ENCODE measurements at regions not wholly inside any gene's neighbourhood (a gene's known extent, or its start where the extent isn't known, plus 50 kb on each side); places are given as distances from the start of the nearest gene placed in this dataset.

DNA sequence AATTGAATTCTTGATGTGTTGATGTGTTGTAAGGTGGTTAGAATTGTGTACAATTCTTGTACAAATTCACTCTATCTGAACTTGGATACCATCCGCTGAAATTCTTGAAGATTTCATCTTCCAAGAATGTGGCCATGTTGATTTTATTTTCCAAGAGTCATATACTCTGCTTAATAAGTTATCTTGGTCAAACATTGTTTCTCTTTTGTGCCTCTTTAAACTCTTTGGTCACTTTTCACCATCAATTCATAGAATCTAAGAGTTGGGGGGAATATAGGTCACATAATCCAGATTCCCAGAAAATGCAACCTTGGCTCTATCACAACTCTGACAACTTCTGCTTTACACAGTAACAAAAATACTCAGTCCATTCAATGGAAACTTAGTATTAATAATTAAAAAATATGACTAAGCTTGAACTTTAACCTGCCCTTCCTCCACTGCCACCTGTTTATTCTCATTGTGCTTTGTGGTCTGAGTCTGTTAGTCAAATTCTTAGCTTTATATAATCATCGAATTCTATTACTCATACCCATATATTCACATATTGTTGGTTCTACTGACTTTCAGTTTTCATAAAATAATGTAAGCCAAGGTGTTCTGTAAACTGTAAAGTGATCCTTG, 373.2 kb downstream of the LMO7 start:
- H3K4me1 ChIP-seq (ENCODE audit: control insufficient read depth in 1 of 2, extremely low read depth in 1 of 2, insufficient read depth in 2 of 2, low read length in 2 of 2): no peaks in the 10 kb centered on the region
- ChIA-PET POLR2A (no interaction called here), CTCF (interaction anchor here in 1 of 2 donors (1.0 kb wide), 1 partner anchor 9 kb away, joined by 3 read pairs; no protein-coding TSS in a partner anchor)
- DNase-seq: no peak
- H3K4me3 Mint-ChIP-seq: no peak overlapping the region
- H3K27me3 ChIP-seq (replicated peaks in 1 of 2; ENCODE audit: control insufficient read depth in 2 of 2, extremely low read depth in 1 of 2, insufficient read depth in 2 of 2, low read length in 1 of 2): no peaks in the 10 kb centered on the region
- no peak overlapping the region for H3K27ac ChIP-seq (ENCODE audit: low read length)
- H3K4me3 ChIP-seq (ENCODE audit: control insufficient read depth in 1 of 2, extremely low read depth in 1 of 2, low read length in 1 of 2): no peak overlapping the region
- WGBS (ENCODE audit: insufficient coverage): no CpG with 5 or more reads among the region's 2 CpGs
- H3K4me1 Mint-ChIP-seq: no peaks in the 10 kb centered on the region
- H3K36me3 Mint-ChIP-seq: no peaks in the 10 kb centered on the region
- no peaks in the 10 kb centered on the region for H3K36me3 ChIP-seq (ENCODE audit: control insufficient read depth in 2 of 2, extremely low read depth in 1 of 2, insufficient read depth in 1 of 2, low read length in 1 of 2)
- H3K9me3 Mint-ChIP-seq: no peaks in the 10 kb centered on the region
- H3K9me3 ChIP-seq: no peaks in the 10 kb centered on the region
- ATAC-seq (replicated peaks in 1 of 4): no peak
- peaks cover 0 to 4% of the 10 kb centered on the region in 2 donors for H3K27me3 Mint-ChIP-seq
- H3K27ac Mint-ChIP-seq: no peak overlapping the region

DNA sequence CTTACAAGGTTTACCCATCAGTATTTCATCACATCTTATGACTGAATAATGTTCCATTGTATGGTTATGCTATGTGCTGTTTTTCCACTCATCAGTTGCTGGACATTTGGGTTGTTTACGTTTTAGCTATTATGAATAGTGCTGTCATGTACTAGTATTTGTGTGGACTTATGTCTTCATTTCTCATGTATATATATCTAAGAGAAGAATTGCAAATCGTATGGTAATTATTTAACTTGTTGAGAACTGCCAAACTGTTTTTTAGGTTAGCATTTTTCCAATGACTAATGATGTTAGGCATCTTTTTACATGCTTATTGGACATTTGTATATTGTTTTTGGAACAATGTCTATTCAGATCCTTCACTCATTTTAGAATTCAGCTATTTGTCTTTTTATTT, 368.3 kb downstream of the LMO7 start:
- Mint-ChIP-seq H3K27ac (no peak overlapping the region), H3K4me3 (no peak overlapping the region), H3K36me3 (no peaks in the 10 kb centered on the region), H3K4me1 (peaks cover 0 to 4% (median 0%) of the 10 kb centered on the region in 3 donors), H3K9me3 (no peaks in the 10 kb centered on the region), H3K27me3 (peaks cover 0 to 4% of the 10 kb centered on the region in 2 donors)
- CTCF ChIA-PET: no interaction called here
- no peak for ATAC-seq (replicated peaks in 1 of 4)
- WGBS (ENCODE audit: insufficient coverage): no CpG with 5 or more reads among the region's 2 CpGs
- no peak overlapping the region for H3K4me3 ChIP-seq (ENCODE audit: control insufficient read depth in 1 of 2, extremely low read depth in 1 of 2, low read length in 1 of 2)
- no peak for DNase-seq
- POLR2A ChIA-PET: interaction anchor here in 1 of 2 donors (0.8 kb wide), 1 partner anchor 668 kb away, joined by 3 read pairs; no protein-coding TSS in a partner anchor
- no peak overlapping the region for H3K27ac ChIP-seq (ENCODE audit: low read length)
- H3K9me3 ChIP-seq: no peaks in the 10 kb centered on the region
- H3K36me3 ChIP-seq (ENCODE audit: control insufficient read depth in 2 of 2, extremely low read depth in 1 of 2, insufficient read depth in 1 of 2, low read length in 1 of 2): no peaks in the 10 kb centered on the region
- H3K4me1 ChIP-seq (ENCODE audit: control insufficient read depth in 1 of 2, extremely low read depth in 1 of 2, insufficient read depth in 2 of 2, low read length in 2 of 2): no peaks in the 10 kb centered on the region
- H3K27me3 ChIP-seq (replicated peaks in 1 of 2; ENCODE audit: control insufficient read depth in 2 of 2, extremely low read depth in 1 of 2, insufficient read depth in 2 of 2, low read length in 1 of 2): no peaks in the 10 kb centered on the region

DNA sequence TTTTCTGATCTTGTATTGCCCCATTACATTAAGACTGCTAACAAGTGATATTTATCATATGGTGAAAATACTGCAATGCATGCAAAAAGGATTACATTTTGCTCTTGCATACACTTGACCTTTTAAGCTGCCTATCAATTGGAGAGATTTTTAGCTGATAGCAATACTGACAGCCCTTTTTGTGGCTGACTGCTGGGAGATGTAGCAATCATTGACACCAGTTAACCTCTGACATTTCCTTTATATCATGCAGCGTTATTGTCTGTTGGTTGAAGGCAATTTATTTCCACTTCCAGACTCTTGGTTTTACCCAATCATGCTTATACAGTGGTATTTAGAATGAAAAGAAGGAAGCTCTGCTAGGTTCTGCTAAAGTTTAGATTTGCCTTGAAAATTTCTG, 364.0 kb downstream of the LMO7 start:
- no CpG with 5 or more reads among the region's 1 CpG for WGBS (ENCODE audit: insufficient coverage)
- Mint-ChIP-seq H3K9me3 (no peaks in the 10 kb centered on the region), H3K36me3 (no peaks in the 10 kb centered on the region), H3K4me1 (peaks cover 0 to 9% (median 0%) of the 10 kb centered on the region in 3 donors), H3K27ac (no peak overlapping the region), H3K27me3 (peaks cover 0 to 2% of the 10 kb centered on the region in 2 donors), H3K4me3 (no peak overlapping the region)
- DNase-seq: no peak
- Histone ChIP-seq H3K4me3 (ENCODE audit: control insufficient read depth in 1 of 2, extremely low read depth in 1 of 2, low read length in 1 of 2) (no peak overlapping the region), H3K27me3 (replicated peaks in 1 of 2; ENCODE audit: control insufficient read depth in 2 of 2, extremely low read depth in 1 of 2, insufficient read depth in 2 of 2, low read length in 1 of 2) (no peaks in the 10 kb centered on the region), H3K36me3 (ENCODE audit: control insufficient read depth in 2 of 2, extremely low read depth in 1 of 2, insufficient read depth in 1 of 2, low read length in 1 of 2) (no peaks in the 10 kb centered on the region), H3K27ac (ENCODE audit: low read length) (no peak overlapping the region), H3K9me3 (no peaks in the 10 kb centered on the region), H3K4me1 (ENCODE audit: control insufficient read depth in 1 of 2, extremely low read depth in 1 of 2, insufficient read depth in 2 of 2, low read length in 2 of 2) (no peaks in the 10 kb centered on the region)
- ChIA-PET POLR2A (interaction anchor here in 1 of 2 donors (0.7 kb wide), 1 partner anchor 19 kb away, joined by 3 read pairs; no protein-coding TSS in a partner anchor), CTCF (interaction anchor here in 1 of 2 donors (1.0 to 1.7 kb wide), 2 partner anchors 16 to 304 kb away, joined by 3 to 4 read pairs; no protein-coding TSS in a partner anchor)
- no peak for ATAC-seq (replicated peaks in 1 of 4)

DNA sequence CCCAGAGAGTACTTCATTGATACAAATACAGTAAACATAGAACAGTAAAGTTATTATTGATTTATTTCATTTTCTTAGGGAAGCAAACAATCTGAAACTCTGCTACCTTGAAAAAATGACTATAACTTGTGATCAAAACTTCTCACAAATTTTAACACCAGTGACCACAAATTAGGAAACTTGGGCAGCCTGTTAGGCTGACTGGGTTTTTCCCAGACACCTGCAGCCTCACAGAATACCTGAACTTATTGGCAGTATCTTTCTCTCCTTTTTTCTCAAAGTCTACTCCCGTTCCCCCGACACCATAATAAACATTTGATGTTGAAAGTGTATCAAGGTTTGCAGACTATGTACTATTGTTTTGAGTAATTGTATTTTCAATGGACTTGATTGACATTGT, 360.5 kb downstream of the LMO7 start:
- Histone ChIP-seq H3K4me3 (ENCODE audit: control insufficient read depth in 1 of 2, extremely low read depth in 1 of 2, low read length in 1 of 2) (no peak overlapping the region), H3K9me3 (no peaks in the 10 kb centered on the region), H3K4me1 (ENCODE audit: control insufficient read depth in 1 of 2, extremely low read depth in 1 of 2, insufficient read depth in 2 of 2, low read length in 2 of 2) (no peaks in the 10 kb centered on the region), H3K27me3 (replicated peaks in 1 of 2; ENCODE audit: control insufficient read depth in 2 of 2, extremely low read depth in 1 of 2, insufficient read depth in 2 of 2, low read length in 1 of 2) (no peaks in the 10 kb centered on the region), H3K36me3 (ENCODE audit: control insufficient read depth in 2 of 2, extremely low read depth in 1 of 2, insufficient read depth in 1 of 2, low read length in 1 of 2) (no peaks in the 10 kb centered on the region), H3K27ac (ENCODE audit: low read length) (no peak overlapping the region)
- POLR2A ChIA-PET: no interaction called here
- DNase-seq (no peak), ATAC-seq (replicated peaks in 1 of 4) (no peak)
- Mint-ChIP-seq H3K4me3 (no peak overlapping the region), H3K4me1 (peaks cover 0 to 9% (median 0%) of the 10 kb centered on the region in 3 donors), H3K27me3 (peaks cover 0 to 2% of the 10 kb centered on the region in 2 donors), H3K9me3 (no peaks in the 10 kb centered on the region), H3K27ac (no peak overlapping the region), H3K36me3 (no peaks in the 10 kb centered on the region)
- CTCF ChIA-PET: no interaction called here
- no CpG with 5 or more reads among the region's 2 CpGs for whole genome bisulfite sequencing (ENCODE audit: insufficient coverage)

DNA sequence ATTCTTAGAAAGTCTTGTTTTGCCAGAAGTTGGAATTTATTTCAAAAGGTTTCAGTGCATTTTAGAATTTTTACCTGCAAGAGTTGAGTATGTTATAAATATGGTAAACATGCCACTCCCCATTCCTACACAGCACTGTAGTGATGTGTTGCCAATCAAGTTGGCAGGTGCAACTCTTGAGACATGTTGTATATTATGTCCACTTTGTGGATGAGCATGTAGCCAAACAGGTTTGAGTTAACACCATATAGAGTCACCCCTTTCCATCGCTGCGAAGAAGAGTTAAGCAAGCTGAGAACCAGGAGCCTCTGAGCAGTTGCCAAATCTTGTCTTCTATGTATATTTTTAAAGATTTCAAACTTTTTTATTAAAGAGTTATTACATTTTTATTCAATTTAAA, 359.8 kb downstream of the LMO7 start:
- CTCF ChIA-PET: no interaction called here
- H3K27ac ChIP-seq (ENCODE audit: low read length): no peak overlapping the region
- no peaks in the 10 kb centered on the region for H3K36me3 ChIP-seq (ENCODE audit: control insufficient read depth in 2 of 2, extremely low read depth in 1 of 2, insufficient read depth in 1 of 2, low read length in 1 of 2)
- H3K9me3 Mint-ChIP-seq: no peaks in the 10 kb centered on the region
- POLR2A ChIA-PET: no interaction called here
- WGBS (ENCODE audit: insufficient coverage): no CpG with 5 or more reads among the region's 2 CpGs
- H3K9me3 ChIP-seq: no peaks in the 10 kb centered on the region
- H3K4me3 ChIP-seq (ENCODE audit: control insufficient read depth in 1 of 2, extremely low read depth in 1 of 2, low read length in 1 of 2): no peak overlapping the region
- H3K27ac Mint-ChIP-seq: no peak overlapping the region
- ATAC-seq (replicated peaks in 1 of 4) (no peak), DNase-seq (no peak)
- H3K27me3 Mint-ChIP-seq: peaks cover 0 to 2% of the 10 kb centered on the region in 2 donors
- no peak overlapping the region for H3K4me3 Mint-ChIP-seq
- peaks cover 0 to 9% (median 0%) of the 10 kb centered on the region in 3 donors for H3K4me1 Mint-ChIP-seq
- H3K36me3 Mint-ChIP-seq: no peaks in the 10 kb centered on the region
- no peaks in the 10 kb centered on the region for H3K4me1 ChIP-seq (ENCODE audit: control insufficient read depth in 1 of 2, extremely low read depth in 1 of 2, insufficient read depth in 2 of 2, low read length in 2 of 2)
- no peaks in the 10 kb centered on the region for H3K27me3 ChIP-seq (replicated peaks in 1 of 2; ENCODE audit: control insufficient read depth in 2 of 2, extremely low read depth in 1 of 2, insufficient read depth in 2 of 2, low read length in 1 of 2)

DNA sequence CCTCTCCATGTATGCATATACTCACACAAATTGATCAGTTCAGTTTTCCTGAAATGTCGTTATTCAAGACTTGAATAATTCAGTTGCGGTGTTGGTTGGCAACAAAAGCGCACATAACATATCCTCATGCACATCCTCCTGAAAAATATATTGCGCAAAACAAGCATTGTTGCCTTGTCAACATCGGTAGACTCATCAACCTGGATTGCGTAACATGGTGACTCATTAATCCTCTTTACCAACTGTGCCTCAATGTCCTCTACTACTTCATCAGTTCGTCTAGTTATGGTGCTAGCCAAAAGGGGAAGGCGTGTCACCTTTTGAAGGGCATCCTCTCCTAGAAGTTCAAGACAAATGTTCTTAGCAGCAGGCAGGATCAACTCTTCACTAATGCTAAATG, 357.7 kb downstream of the LMO7 start:
- peaks cover 0 to 3% (median 0%) of the 10 kb centered on the region in 3 donors for H3K9me3 Mint-ChIP-seq
- no peak for ATAC-seq (replicated peaks in 1 of 4)

More for the DNA sequence above, 357.7 kb downstream of the LMO7 start:
- no peak overlapping the region for H3K27ac ChIP-seq (ENCODE audit: low read length)
- 95% methylated on average over 8 of the region's 8 CpGs for WGBS (ENCODE audit: insufficient coverage)
- no peaks in the 10 kb centered on the region for H3K9me3 ChIP-seq
- peaks cover 0 to 5% (median 0%) of the 10 kb centered on the region in 3 donors for H3K4me1 Mint-ChIP-seq
- H3K36me3 ChIP-seq (ENCODE audit: control insufficient read depth in 2 of 2, extremely low read depth in 1 of 2, insufficient read depth in 1 of 2, low read length in 1 of 2): no peaks in the 10 kb centered on the region
- DNase-seq: no peak
- H3K27ac Mint-ChIP-seq: no peak overlapping the region
- POLR2A ChIA-PET: interaction anchor here in 1 of 2 donors (0.5 kb wide), 1 partner anchor 12 kb away, joined by 4 read pairs; no protein-coding TSS in a partner anchor
- no peak overlapping the region for H3K4me3 Mint-ChIP-seq
- H3K36me3 Mint-ChIP-seq: no peaks in the 10 kb centered on the region
- no peak overlapping the region for H3K4me3 ChIP-seq (ENCODE audit: control insufficient read depth in 1 of 2, extremely low read depth in 1 of 2, low read length in 1 of 2)
- no peaks in the 10 kb centered on the region for H3K4me1 ChIP-seq (ENCODE audit: control insufficient read depth in 1 of 2, extremely low read depth in 1 of 2, insufficient read depth in 2 of 2, low read length in 2 of 2)
- peaks cover 0 to 2% of the 10 kb centered on the region in 2 donors for H3K27me3 Mint-ChIP-seq
- CTCF ChIA-PET: no interaction called here
- no peaks in the 10 kb centered on the region for H3K27me3 ChIP-seq (replicated peaks in 1 of 2; ENCODE audit: control insufficient read depth in 2 of 2, extremely low read depth in 1 of 2, insufficient read depth in 2 of 2, low read length in 1 of 2)
